ENCODE measurements at regions not wholly inside any gene's neighbourhood (a gene's known extent, or its start where the extent isn't known, plus 50 kb on each side); places are given as distances from the start of the nearest gene placed in this dataset.

- peaks cover 3% of the 10 kb centered on the region for H3K9me3 Mint-ChIP-seq (ENCODE audit: low read depth, unreplicated experiment)
- DNase-seq = no peak
- no peak for TF ChIP-seq CTCF (IDR thresholded peaks at IDR 0.05; ENCODE audit: unreplicated experiment)
- CTCF ChIA-PET = no interaction called here
- H3K4me1 Mint-ChIP-seq (ENCODE audit: low read depth, unreplicated experiment) = no peaks in the 10 kb centered on the region
- intact Hi-C loops (cut with micrococcal nuclease; ENCODE audit: unreplicated experiment) = no loop called here
- H3K27ac Mint-ChIP-seq (ENCODE audit: unreplicated experiment) = no peak overlapping the region
- H3K4me3 Mint-ChIP-seq (ENCODE audit: low read depth, unreplicated experiment) = no peak overlapping the region
- H3K27me3 Mint-ChIP-seq (ENCODE audit: unreplicated experiment) = no peaks in the 10 kb centered on the region
- H3K36me3 Mint-ChIP-seq (ENCODE audit: insufficient read depth, unreplicated experiment) = no peaks in the 10 kb centered on the region
- BruUV-seq (replicated peaks) = no TSS peak
Measured at GRCh38 chr5:27590503-27590902, 552.1 kb upstream of the CDH9 start.

- H3K4me3 Mint-ChIP-seq (ENCODE audit: low read depth, unreplicated experiment) = no peak overlapping the region
- CTCF ChIA-PET = no interaction called here
- no peaks in the 10 kb centered on the region for H3K27me3 Mint-ChIP-seq (ENCODE audit: unreplicated experiment)
- H3K4me1 Mint-ChIP-seq (ENCODE audit: low read depth, unreplicated experiment) = no peaks in the 10 kb centered on the region
- H3K36me3 Mint-ChIP-seq (ENCODE audit: insufficient read depth, unreplicated experiment) = no peaks in the 10 kb centered on the region
- H3K9me3 Mint-ChIP-seq (ENCODE audit: low read depth, unreplicated experiment) = peaks cover 2% of the 10 kb centered on the region
- intact Hi-C loops (cut with micrococcal nuclease; ENCODE audit: unreplicated experiment) = no loop called here
- DNase-seq = no peak
- no TSS peak for BruUV-seq (replicated peaks)
- no peak for TF ChIP-seq CTCF (IDR thresholded peaks at IDR 0.05; ENCODE audit: unreplicated experiment)
- no peak overlapping the region for H3K27ac Mint-ChIP-seq (ENCODE audit: unreplicated experiment)
Measured at GRCh38 chr5:27578279-27578678, 539.9 kb upstream of the CDH9 start.

- no peak overlapping the region for H3K27ac Mint-ChIP-seq (ENCODE audit: unreplicated experiment)
- CTCF ChIA-PET = no interaction called here
- H3K36me3 Mint-ChIP-seq (ENCODE audit: insufficient read depth, unreplicated experiment) = no peaks in the 10 kb centered on the region
- no peak for DNase-seq
- no TSS peak for BruUV-seq (replicated peaks)
- peaks cover 2% of the 10 kb centered on the region for H3K9me3 Mint-ChIP-seq (ENCODE audit: low read depth, unreplicated experiment)
- intact Hi-C loops (cut with micrococcal nuclease; ENCODE audit: unreplicated experiment) = no loop called here
- TF ChIP-seq CTCF (IDR thresholded peaks at IDR 0.05; ENCODE audit: unreplicated experiment) = no peak
- H3K4me1 Mint-ChIP-seq (ENCODE audit: low read depth, unreplicated experiment) = no peaks in the 10 kb centered on the region
- H3K4me3 Mint-ChIP-seq (ENCODE audit: low read depth, unreplicated experiment) = no peak overlapping the region
- no peaks in the 10 kb centered on the region for H3K27me3 Mint-ChIP-seq (ENCODE audit: unreplicated experiment)
Measured at GRCh38 chr5:27571681-27572080, 533.3 kb upstream of the CDH9 start.

GRCh38 chr5:27568811-27569210 lies 530.4 kb upstream of the CDH9 start:
- Mint-ChIP-seq H3K9me3 (ENCODE audit: low read depth, unreplicated experiment) (no peaks in the 10 kb centered on the region), H3K27me3 (ENCODE audit: unreplicated experiment) (no peaks in the 10 kb centered on the region), H3K36me3 (ENCODE audit: insufficient read depth, unreplicated experiment) (no peaks in the 10 kb centered on the region), H3K4me3 (ENCODE audit: low read depth, unreplicated experiment) (no peak overlapping the region), H3K4me1 (ENCODE audit: low read depth, unreplicated experiment) (no peaks in the 10 kb centered on the region), H3K27ac (ENCODE audit: unreplicated experiment) (no peak overlapping the region)
- no peak for TF ChIP-seq CTCF (IDR thresholded peaks at IDR 0.05; ENCODE audit: unreplicated experiment)
- BruUV-seq (replicated peaks) = no TSS peak
- CTCF ChIA-PET = no interaction called here
- DNase-seq = no peak
- intact Hi-C loops (cut with micrococcal nuclease; ENCODE audit: unreplicated experiment) = no loop called here

- Mint-ChIP-seq H3K9me3 (ENCODE audit: low read depth, unreplicated experiment) (peaks cover 7% of the 10 kb centered on the region), H3K4me1 (ENCODE audit: low read depth, unreplicated experiment) (no peaks in the 10 kb centered on the region), H3K4me3 (ENCODE audit: low read depth, unreplicated experiment) (no peak overlapping the region), H3K27me3 (ENCODE audit: unreplicated experiment) (no peaks in the 10 kb centered on the region), H3K27ac (ENCODE audit: unreplicated experiment) (no peak overlapping the region), H3K36me3 (ENCODE audit: insufficient read depth, unreplicated experiment) (no peaks in the 10 kb centered on the region)
- DNase-seq = no peak
- CTCF ChIA-PET = no interaction called here
- no TSS peak for BruUV-seq (replicated peaks)
- intact Hi-C loops (cut with micrococcal nuclease; ENCODE audit: unreplicated experiment) = no loop called here
- TF ChIP-seq CTCF (IDR thresholded peaks at IDR 0.05; ENCODE audit: unreplicated experiment) = no peak
Measured at GRCh38 chr5:27561408-27561807, 523.0 kb upstream of the CDH9 start.
